DMS114 treated with DMSO at 0.1 percent for 48 hours (cell line): ENCODE measurements at regions not wholly inside any gene's neighbourhood (a gene's known extent, or its start where the extent isn't known, plus 50 kb on each side); places are given as distances from the start of the nearest gene placed in this dataset.
"Not testable (repeated sequence)": the region's sequence is repeated elsewhere in the genome, so short reads cannot be mapped to it uniquely, and the experiment has no call there.

Experiments used
- DNase-seq: peaks from one replicate; lab custom pipeline; 2025; ENCODE audit not compliant: unreplicated experiment; lab: John Stamatoyannopoulos, UW

- no peak for DNase-seq
Measured at GRCh38 chr11:115664313-115664712, 160.1 kb upstream of the CADM1 start.

GRCh38 chr11:115663790-115664189 is 159.6 kb upstream of the CADM1 start:
- DNase-seq = no peak

- DNase-seq = no peak
Measured at GRCh38 chr11:115660030-115660805, 156.0 kb upstream of the CADM1 start.

GRCh38 chr11:115659061-115659963 is 155.1 kb upstream of the CADM1 start:
- no peak for DNase-seq

- no peak for DNase-seq
Measured at GRCh38 chr11:115657586-115657985, 153.4 kb upstream of the CADM1 start.

- DNase-seq = no peak
Measured at GRCh38 chr11:115656669-115657068, 152.5 kb upstream of the CADM1 start.

- no peak for DNase-seq
Measured at GRCh38 chr11:115656041-115656440, 151.8 kb upstream of the CADM1 start.

- DNase-seq = no peak
Measured at GRCh38 chr11:115654792-115655191, 150.6 kb upstream of the CADM1 start.

GRCh38 chr11:115653926-115654325 is 149.7 kb upstream of the CADM1 start:
- no peak for DNase-seq

- DNase-seq = no peak
Measured at GRCh38 chr11:115653076-115653475, 148.9 kb upstream of the CADM1 start.

GRCh38 chr11:115652496-115652895 is 148.3 kb upstream of the CADM1 start:
- no peak for DNase-seq

GRCh38 chr11:115652094-115652493 is 147.9 kb upstream of the CADM1 start:
- DNase-seq = no peak

- DNase-seq = no peak
Measured at GRCh38 chr11:115649461-115649860, 145.2 kb upstream of the CADM1 start.

GRCh38 chr11:115645631-115646317 is 141.6 kb upstream of the CADM1 start:
- no peak for DNase-seq

GRCh38 chr11:115644856-115645255 is 140.6 kb upstream of the CADM1 start:
- DNase-seq = no peak

- no peak for DNase-seq
Measured at GRCh38 chr11:115643549-115644270, 139.5 kb upstream of the CADM1 start.

GRCh38 chr11:115642660-115643059 is 138.4 kb upstream of the CADM1 start:
- DNase-seq = no peak

GRCh38 chr11:115637599-115638241 is 133.5 kb upstream of the CADM1 start:
- no peak for DNase-seq

GRCh38 chr11:115636753-115637527 is 132.7 kb upstream of the CADM1 start:
- no peak for DNase-seq

- not testable (repeated sequence) for DNase-seq
Measured at GRCh38 chr11:115633977-115634376, 129.8 kb upstream of the CADM1 start.
